ENCODE measurements at regions not wholly inside any gene's neighbourhood (a gene's known extent, or its start where the extent isn't known, plus 50 kb on each side); places are given as distances from the start of the nearest gene placed in this dataset.

DNA sequence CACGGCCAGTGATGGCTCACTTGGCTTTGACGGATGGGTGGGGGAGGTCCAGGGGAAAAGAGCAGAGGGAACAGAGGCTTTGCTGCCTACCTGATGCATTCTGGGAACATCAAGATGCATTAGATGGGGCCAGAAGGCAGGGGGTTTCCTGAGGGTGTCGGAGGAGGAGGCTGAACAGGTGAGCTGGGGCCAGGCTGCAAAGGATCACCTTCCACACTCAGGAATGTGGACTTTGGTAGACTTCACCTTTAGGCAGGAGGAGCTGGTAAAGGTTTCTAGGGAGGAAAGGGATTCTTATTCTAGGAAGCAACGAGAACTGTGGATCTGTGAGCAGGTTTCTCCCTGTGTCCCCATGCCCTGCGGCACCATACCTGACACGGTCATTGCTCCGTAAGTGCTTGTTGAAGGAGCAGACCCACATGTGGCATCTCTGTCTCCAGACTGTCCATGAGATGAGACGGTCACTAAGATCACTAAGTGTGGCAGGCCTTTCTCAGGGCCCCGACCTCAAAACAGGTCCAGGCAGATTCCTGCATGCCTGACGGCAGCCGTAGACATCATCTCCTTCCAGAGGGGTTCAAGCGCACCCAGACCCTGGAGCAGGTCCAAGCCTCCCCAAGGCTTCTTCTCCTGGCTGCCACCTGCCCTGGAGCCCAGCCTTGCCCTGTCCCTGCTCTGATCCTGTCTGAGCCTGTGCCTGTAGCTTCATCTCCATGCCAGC lies 89.1 kb upstream of the SLC25A33 start:
- Histone ChIP-seq H3K36me3 (ENCODE audit: control insufficient read depth in 1 of 2, insufficient read depth in 2 of 2, low read length in 2 of 2) (no peaks in the 10 kb centered on the region), H3K27ac (ENCODE audit: low read depth, low read length) (no peak overlapping the region)

GRCh38 chr1:9451081-9451480 lies 88.2 kb upstream of the SLC25A33 start:
- no peak overlapping the region for H3K27ac ChIP-seq (ENCODE audit: low read depth, low read length)
- peaks cover 0 to 6% of the 10 kb centered on the region in 2 donors for H3K4me1 ChIP-seq (ENCODE audit: control insufficient read depth in 1 of 2, insufficient read depth in 2 of 2, low read length in 2 of 2)
- H3K9me3 ChIP-seq (ENCODE audit: control insufficient read depth in 1 of 2, low read length in 2 of 2), result no peaks in the 10 kb centered on the region
- H3K4me3 ChIP-seq (ENCODE audit: low read depth in 1 of 2, low read length in 2 of 2), result no peak overlapping the region
- no peaks in the 10 kb centered on the region for H3K27me3 ChIP-seq (ENCODE audit: control insufficient read depth in 1 of 2, insufficient read depth in 2 of 2, low read length in 2 of 2)
- H3K9ac ChIP-seq (ENCODE audit: low read depth in 1 of 2, low read length in 2 of 2), result no peak overlapping the region
- no peaks in the 10 kb centered on the region for H3K36me3 ChIP-seq (ENCODE audit: control insufficient read depth in 1 of 2, insufficient read depth in 2 of 2, low read length in 2 of 2)

More for the DNA sequence above, 89.1 kb upstream of the SLC25A33 start:
- no peaks in the 10 kb centered on the region for H3K9me3 ChIP-seq (ENCODE audit: control insufficient read depth in 1 of 2, low read length in 2 of 2)
- H3K27me3 ChIP-seq (ENCODE audit: control insufficient read depth in 1 of 2, insufficient read depth in 2 of 2, low read length in 2 of 2), result no peaks in the 10 kb centered on the region
- no peak overlapping the region for H3K4me3 ChIP-seq (ENCODE audit: low read depth in 1 of 2, low read length in 2 of 2)
- no peak overlapping the region for H3K9ac ChIP-seq (ENCODE audit: low read depth in 1 of 2, low read length in 2 of 2)
- H3K4me1 ChIP-seq (ENCODE audit: control insufficient read depth in 1 of 2, insufficient read depth in 2 of 2, low read length in 2 of 2), result peaks cover 0 to 6% of the 10 kb centered on the region in 2 donors

- H3K9ac ChIP-seq (ENCODE audit: low read depth in 1 of 2, low read length in 2 of 2), result no peak overlapping the region
- H3K9me3 ChIP-seq (ENCODE audit: control insufficient read depth in 1 of 2, low read length in 2 of 2), result no peaks in the 10 kb centered on the region
- H3K36me3 ChIP-seq (ENCODE audit: control insufficient read depth in 1 of 2, insufficient read depth in 2 of 2, low read length in 2 of 2), result no peaks in the 10 kb centered on the region
- no peak overlapping the region for H3K27ac ChIP-seq (ENCODE audit: low read depth, low read length)
- no peak overlapping the region for H3K4me3 ChIP-seq (ENCODE audit: low read depth in 1 of 2, low read length in 2 of 2)
- H3K27me3 ChIP-seq (ENCODE audit: control insufficient read depth in 1 of 2, insufficient read depth in 2 of 2, low read length in 2 of 2), result no peaks in the 10 kb centered on the region
- H3K4me1 ChIP-seq (ENCODE audit: control insufficient read depth in 1 of 2, insufficient read depth in 2 of 2, low read length in 2 of 2), result peaks cover 0 to 6% of the 10 kb centered on the region in 2 donors
Measured at GRCh38 chr1:9452516-9453140, 86.6 kb upstream of the SLC25A33 start.

GRCh38 chr1:9453375-9453774 lies 85.9 kb upstream of the SLC25A33 start:
- Histone ChIP-seq H3K27me3 (ENCODE audit: control insufficient read depth in 1 of 2, insufficient read depth in 2 of 2, low read length in 2 of 2) (no peaks in the 10 kb centered on the region), H3K36me3 (ENCODE audit: control insufficient read depth in 1 of 2, insufficient read depth in 2 of 2, low read length in 2 of 2) (no peaks in the 10 kb centered on the region), H3K4me3 (ENCODE audit: low read depth in 1 of 2, low read length in 2 of 2) (no peak overlapping the region), H3K9me3 (ENCODE audit: control insufficient read depth in 1 of 2, low read length in 2 of 2) (no peaks in the 10 kb centered on the region), H3K4me1 (ENCODE audit: control insufficient read depth in 1 of 2, insufficient read depth in 2 of 2, low read length in 2 of 2) (peaks cover 0 to 6% of the 10 kb centered on the region in 2 donors), H3K9ac (ENCODE audit: low read depth in 1 of 2, low read length in 2 of 2) (no peak overlapping the region), H3K27ac (ENCODE audit: low read depth, low read length) (no peak overlapping the region)

DNA sequence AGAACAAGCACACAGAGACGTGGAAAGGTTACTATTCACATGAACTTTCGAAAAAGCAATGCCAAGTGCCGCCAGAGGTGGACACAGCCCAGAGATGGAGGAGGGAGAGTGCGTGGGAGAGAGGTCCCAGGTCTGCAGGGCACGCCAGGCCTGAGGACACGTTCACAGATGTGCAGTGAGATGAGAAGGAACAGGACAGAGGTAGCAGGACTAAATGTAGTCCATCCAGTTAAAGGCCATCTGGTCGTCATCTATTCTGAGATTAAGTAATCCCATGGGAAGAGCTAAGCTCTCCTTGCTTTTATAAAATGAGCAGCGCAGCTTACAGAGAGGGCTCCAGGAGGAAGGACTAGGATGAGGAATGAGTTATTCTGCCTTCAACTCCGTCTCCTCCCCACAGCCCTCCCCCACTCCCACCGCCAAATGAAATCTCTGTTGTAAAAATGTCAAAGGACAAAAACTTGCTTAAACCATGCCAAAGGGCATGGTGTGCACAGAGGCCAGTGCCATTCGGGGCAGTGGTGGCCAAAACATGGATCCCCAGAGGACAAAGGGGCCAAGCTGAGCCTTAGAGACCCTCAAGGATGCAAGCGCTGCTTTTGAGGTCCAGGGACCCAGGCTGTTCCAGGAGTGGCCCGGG lies 85.4 kb upstream of the SLC25A33 start:
- Histone ChIP-seq H3K27ac (ENCODE audit: low read depth, low read length) (no peak overlapping the region), H3K27me3 (ENCODE audit: control insufficient read depth in 1 of 2, insufficient read depth in 2 of 2, low read length in 2 of 2) (no peaks in the 10 kb centered on the region), H3K4me3 (ENCODE audit: low read depth in 1 of 2, low read length in 2 of 2) (no peak overlapping the region), H3K9me3 (ENCODE audit: control insufficient read depth in 1 of 2, low read length in 2 of 2) (no peaks in the 10 kb centered on the region), H3K4me1 (ENCODE audit: control insufficient read depth in 1 of 2, insufficient read depth in 2 of 2, low read length in 2 of 2) (peaks cover 0 to 6% of the 10 kb centered on the region in 2 donors), H3K9ac (ENCODE audit: low read depth in 1 of 2, low read length in 2 of 2) (no peak overlapping the region), H3K36me3 (ENCODE audit: control insufficient read depth in 1 of 2, insufficient read depth in 2 of 2, low read length in 2 of 2) (no peaks in the 10 kb centered on the region)

GRCh38 chr1:9454494-9455066 lies 84.7 kb upstream of the SLC25A33 start:
- Histone ChIP-seq H3K4me1 (ENCODE audit: control insufficient read depth in 1 of 2, insufficient read depth in 2 of 2, low read length in 2 of 2) (peaks cover 0 to 6% of the 10 kb centered on the region in 2 donors), H3K9me3 (ENCODE audit: control insufficient read depth in 1 of 2, low read length in 2 of 2) (no peaks in the 10 kb centered on the region), H3K27me3 (ENCODE audit: control insufficient read depth in 1 of 2, insufficient read depth in 2 of 2, low read length in 2 of 2) (no peaks in the 10 kb centered on the region), H3K9ac (ENCODE audit: low read depth in 1 of 2, low read length in 2 of 2) (no peak overlapping the region), H3K4me3 (ENCODE audit: low read depth in 1 of 2, low read length in 2 of 2) (no peak overlapping the region), H3K27ac (ENCODE audit: low read depth, low read length) (no peak overlapping the region), H3K36me3 (ENCODE audit: control insufficient read depth in 1 of 2, insufficient read depth in 2 of 2, low read length in 2 of 2) (no peaks in the 10 kb centered on the region)

- Histone ChIP-seq H3K27me3 (ENCODE audit: control insufficient read depth in 1 of 2, insufficient read depth in 2 of 2, low read length in 2 of 2) (no peaks in the 10 kb centered on the region), H3K27ac (ENCODE audit: low read depth, low read length) (no peak overlapping the region), H3K36me3 (ENCODE audit: control insufficient read depth in 1 of 2, insufficient read depth in 2 of 2, low read length in 2 of 2) (no peaks in the 10 kb centered on the region), H3K4me3 (ENCODE audit: low read depth in 1 of 2, low read length in 2 of 2) (no peak overlapping the region), H3K9me3 (ENCODE audit: control insufficient read depth in 1 of 2, low read length in 2 of 2) (no peaks in the 10 kb centered on the region), H3K4me1 (ENCODE audit: control insufficient read depth in 1 of 2, insufficient read depth in 2 of 2, low read length in 2 of 2) (peaks cover 0 to 6% of the 10 kb centered on the region in 2 donors), H3K9ac (ENCODE audit: low read depth in 1 of 2, low read length in 2 of 2) (no peak overlapping the region)
Measured at GRCh38 chr1:9455487-9456234, 83.6 kb upstream of the SLC25A33 start.

DNA sequence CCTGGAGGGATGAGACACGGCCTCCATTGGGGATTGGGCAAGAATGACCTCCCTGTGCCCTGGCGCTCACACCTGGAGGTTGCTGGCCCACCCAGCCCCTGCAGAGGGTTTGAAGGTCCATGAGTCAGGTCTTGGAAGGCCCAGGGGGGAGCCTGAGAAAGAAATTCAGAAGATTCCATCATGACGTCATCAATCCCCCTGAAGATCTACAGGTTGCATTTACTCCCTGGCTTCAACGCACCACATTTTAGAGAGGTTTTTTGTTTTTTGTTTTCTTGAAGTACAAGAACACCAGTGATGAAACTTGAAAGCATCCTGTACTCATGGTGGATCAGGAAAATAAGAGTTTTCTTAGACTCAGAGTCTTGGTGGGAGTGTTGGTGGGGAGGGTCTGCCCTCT lies 82.4 kb upstream of the SLC25A33 start:
- Histone ChIP-seq H3K9me3 (ENCODE audit: control insufficient read depth in 1 of 2, low read length in 2 of 2) (no peaks in the 10 kb centered on the region), H3K27ac (ENCODE audit: low read depth, low read length) (no peak overlapping the region), H3K4me1 (ENCODE audit: control insufficient read depth in 1 of 2, insufficient read depth in 2 of 2, low read length in 2 of 2) (peaks cover 0 to 6% of the 10 kb centered on the region in 2 donors), H3K4me3 (ENCODE audit: low read depth in 1 of 2, low read length in 2 of 2) (no peak overlapping the region), H3K36me3 (ENCODE audit: control insufficient read depth in 1 of 2, insufficient read depth in 2 of 2, low read length in 2 of 2) (no peaks in the 10 kb centered on the region), H3K9ac (ENCODE audit: low read depth in 1 of 2, low read length in 2 of 2) (no peak overlapping the region), H3K27me3 (ENCODE audit: control insufficient read depth in 1 of 2, insufficient read depth in 2 of 2, low read length in 2 of 2) (no peaks in the 10 kb centered on the region)

- Histone ChIP-seq H3K27ac (ENCODE audit: low read depth, low read length) (no peak overlapping the region), H3K27me3 (ENCODE audit: control insufficient read depth in 1 of 2, insufficient read depth in 2 of 2, low read length in 2 of 2) (no peaks in the 10 kb centered on the region), H3K4me3 (ENCODE audit: low read depth in 1 of 2, low read length in 2 of 2) (no peak overlapping the region), H3K9me3 (ENCODE audit: control insufficient read depth in 1 of 2, low read length in 2 of 2) (no peaks in the 10 kb centered on the region), H3K36me3 (ENCODE audit: control insufficient read depth in 1 of 2, insufficient read depth in 2 of 2, low read length in 2 of 2) (no peaks in the 10 kb centered on the region), H3K9ac (ENCODE audit: low read depth in 1 of 2, low read length in 2 of 2) (no peak overlapping the region), H3K4me1 (ENCODE audit: control insufficient read depth in 1 of 2, insufficient read depth in 2 of 2, low read length in 2 of 2) (no peaks in the 10 kb centered on the region)
Measured at GRCh38 chr1:9459816-9460407, 79.4 kb upstream of the SLC25A33 start.

Measured in duodenal mucosa (tissue), 2 donors.